ENCODE measurements at regions not wholly inside any gene's neighbourhood (a gene's known extent, or its start where the extent isn't known, plus 50 kb on each side); places are given as distances from the start of the nearest gene placed in this dataset.

GRCh38 chr16:79327836-79328235 is 272.7 kb downstream of the MAF start:
- TF ChIP-seq, protein P1, sequence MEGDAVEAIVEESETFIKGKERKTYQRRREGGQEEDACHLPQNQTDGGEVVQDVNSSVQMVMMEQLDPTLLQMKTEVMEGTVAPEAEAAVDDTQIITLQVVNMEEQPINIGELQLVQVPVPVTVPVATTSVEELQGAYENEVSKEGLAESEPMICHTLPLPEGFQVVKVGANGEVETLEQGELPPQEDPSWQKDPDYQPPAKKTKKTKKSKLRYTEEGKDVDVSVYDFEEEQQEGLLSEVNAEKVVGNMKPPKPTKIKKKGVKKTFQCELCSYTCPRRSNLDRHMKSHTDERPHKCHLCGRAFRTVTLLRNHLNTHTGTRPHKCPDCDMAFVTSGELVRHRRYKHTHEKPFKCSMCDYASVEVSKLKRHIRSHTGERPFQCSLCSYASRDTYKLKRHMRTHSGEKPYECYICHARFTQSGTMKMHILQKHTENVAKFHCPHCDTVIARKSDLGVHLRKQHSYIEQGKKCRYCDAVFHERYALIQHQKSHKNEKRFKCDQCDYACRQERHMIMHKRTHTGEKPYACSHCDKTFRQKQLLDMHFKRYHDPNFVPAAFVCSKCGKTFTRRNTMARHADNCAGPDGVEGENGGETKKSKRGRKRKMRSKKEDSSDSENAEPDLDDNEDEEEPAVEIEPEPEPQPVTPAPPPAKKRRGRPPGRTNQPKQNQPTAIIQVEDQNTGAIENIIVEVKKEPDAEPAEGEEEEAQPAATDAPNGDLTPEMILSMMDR (IDR thresholded peaks at IDR 0.05), result no peak
- TF ChIP-seq POLR2A (IDR thresholded peaks at IDR 0.05), result no peak

Measured in esophagus squamous epithelium (tissue), 4 donors.